ENCODE measurements at regions not wholly inside any gene's neighbourhood (a gene's known extent, or its start where the extent isn't known, plus 50 kb on each side); places are given as distances from the start of the nearest gene placed in this dataset.
"Not testable (repeated sequence)": the region's sequence is repeated elsewhere in the genome, so short reads cannot be mapped to it uniquely, and the experiment has no call there.

GRCh38 chrX:69062493-69062892 lies 102.8 kb downstream of the PJA1 start:
- peaks cover 7% of the 10 kb centered on the region for H3K4me1 ChIP-seq (ENCODE audit: control insufficient read depth, insufficient read depth, low read depth, low read length)
- H2BK5ac ChIP-seq (ENCODE audit: low read depth, low read length, poor library complexity, severe bottlenecking), result no peak overlapping the region
- H3K14ac ChIP-seq (ENCODE audit: low read length in 2 of 2), result no peak overlapping the region
- WGBS, result 80% methylated on average over 4 of the region's 4 CpGs
- no peak overlapping the region for H2AK5ac ChIP-seq (ENCODE audit: low read length, severe bottlenecking)
- no peak overlapping the region for H2BK12ac ChIP-seq (ENCODE audit: low read length in 2 of 2)
- no peaks in the 10 kb centered on the region for H3K36me3 ChIP-seq (ENCODE audit: control insufficient read depth in 1 of 2, insufficient read depth in 2 of 2, low read depth in 1 of 2, low read length in 2 of 2)
- no peak overlapping the region for H4K8ac ChIP-seq (ENCODE audit: low read length)
- H2BK15ac ChIP-seq (ENCODE audit: low read depth, poor library complexity, severe bottlenecking), result no peak overlapping the region
- DNase-seq, result no peak
- H4K91ac ChIP-seq (ENCODE audit: low read length), result no peak overlapping the region
- no peak overlapping the region for H3K4me3 ChIP-seq (ENCODE audit: insufficient read depth in 1 of 2, low read depth in 1 of 2, low read length in 2 of 2)
- H3K79me1 ChIP-seq (replicated peaks; ENCODE audit: low read length, poor library complexity, severe bottlenecking), result no peaks in the 10 kb centered on the region
- no peak overlapping the region for H3K18ac ChIP-seq (ENCODE audit: low read depth in 1 of 2, low read length in 2 of 2)
- H3K23ac ChIP-seq (ENCODE audit: low read length in 2 of 2), result no peak overlapping the region
- peaks cover 0 to 69% of the 10 kb centered on the region in 2 experiments for H3K27me3 ChIP-seq (ENCODE audit: control insufficient read depth in 1 of 2, insufficient read depth in 1 of 2, low read length in 2 of 2)
- H3K9ac ChIP-seq (ENCODE audit: low read length), result no peak overlapping the region
- no peak overlapping the region for H2BK120ac ChIP-seq (ENCODE audit: low read depth, low read length)
- no peak overlapping the region for H3K4me2 ChIP-seq (ENCODE audit: low read length, poor library complexity, severe bottlenecking)
- H3K4ac ChIP-seq (ENCODE audit: low read depth in 1 of 2, low read length in 2 of 2), result no peak overlapping the region
- H3K9me3 ChIP-seq (ENCODE audit: control insufficient read depth, low read length), result peaks cover 14% of the 10 kb centered on the region
- no peak overlapping the region for H2AFZ ChIP-seq (ENCODE audit: low read depth, low read length)
- H3K27ac ChIP-seq (ENCODE audit: low read length, poor library complexity, severe bottlenecking), result no peak overlapping the region

- no peak overlapping the region for H2BK12ac ChIP-seq (ENCODE audit: low read length in 2 of 2)
- H4K91ac ChIP-seq (ENCODE audit: low read length), result no peak overlapping the region
- H2BK15ac ChIP-seq (ENCODE audit: low read depth, poor library complexity, severe bottlenecking), result peak overlapping the region; percentile 26
- no peak overlapping the region for H3K9ac ChIP-seq (ENCODE audit: low read length)
- no peak overlapping the region for H4K8ac ChIP-seq (ENCODE audit: low read length)
- no peak overlapping the region for H3K23ac ChIP-seq (ENCODE audit: low read length in 2 of 2)
- no peaks in the 10 kb centered on the region for H3K79me1 ChIP-seq (replicated peaks; ENCODE audit: low read length, poor library complexity, severe bottlenecking)
- 33% methylated on average over 3 of the region's 6 CpGs for WGBS
- H2BK5ac ChIP-seq (ENCODE audit: low read depth, low read length, poor library complexity, severe bottlenecking), result no peak overlapping the region
- H3K4me3 ChIP-seq (ENCODE audit: insufficient read depth in 1 of 2, low read depth in 1 of 2, low read length in 2 of 2), result no peak overlapping the region
- H3K27ac ChIP-seq (ENCODE audit: low read length, poor library complexity, severe bottlenecking), result no peak overlapping the region
- H3K4me1 ChIP-seq (ENCODE audit: control insufficient read depth, insufficient read depth, low read depth, low read length), result peaks cover 3% of the 10 kb centered on the region
- no peak overlapping the region for H2AK5ac ChIP-seq (ENCODE audit: low read length, severe bottlenecking)
- no peak overlapping the region for H3K4me2 ChIP-seq (ENCODE audit: low read length, poor library complexity, severe bottlenecking)
- no peak overlapping the region for H3K18ac ChIP-seq (ENCODE audit: low read depth in 1 of 2, low read length in 2 of 2)
- no peak overlapping the region for H3K4ac ChIP-seq (ENCODE audit: low read depth in 1 of 2, low read length in 2 of 2)
- no peak overlapping the region for H3K14ac ChIP-seq (ENCODE audit: low read length in 2 of 2)
- peaks cover 17% of the 10 kb centered on the region for H3K9me3 ChIP-seq (ENCODE audit: control insufficient read depth, low read length)
- peaks cover 0 to 55% of the 10 kb centered on the region in 2 experiments for H3K27me3 ChIP-seq (ENCODE audit: control insufficient read depth in 1 of 2, insufficient read depth in 1 of 2, low read length in 2 of 2)
- peak; percentile 31 for DNase-seq
- no peak overlapping the region for H2AFZ ChIP-seq (ENCODE audit: low read depth, low read length)
- no peak overlapping the region for H2BK120ac ChIP-seq (ENCODE audit: low read depth, low read length)
- H3K36me3 ChIP-seq (ENCODE audit: control insufficient read depth in 1 of 2, insufficient read depth in 2 of 2, low read depth in 1 of 2, low read length in 2 of 2), result no peaks in the 10 kb centered on the region
Observed at GRCh38 chrX:69060631-69061408, 104.4 kb downstream of the PJA1 start.

- H2BK15ac ChIP-seq (ENCODE audit: low read depth, poor library complexity, severe bottlenecking), result no peak overlapping the region
- no peak overlapping the region for H3K4me3 ChIP-seq (ENCODE audit: insufficient read depth in 1 of 2, low read depth in 1 of 2, low read length in 2 of 2)
- H3K9ac ChIP-seq (ENCODE audit: low read length), result no peak overlapping the region
- no peak overlapping the region for H2AFZ ChIP-seq (ENCODE audit: low read depth, low read length)
- no peak overlapping the region for H3K23ac ChIP-seq (ENCODE audit: low read length in 2 of 2)
- WGBS, result 96% methylated on average over 3 of the region's 3 CpGs
- H3K79me1 ChIP-seq (replicated peaks; ENCODE audit: low read length, poor library complexity, severe bottlenecking), result no peaks in the 10 kb centered on the region
- H3K18ac ChIP-seq (ENCODE audit: low read depth in 1 of 2, low read length in 2 of 2), result no peak overlapping the region
- H3K4ac ChIP-seq (ENCODE audit: low read depth in 1 of 2, low read length in 2 of 2), result no peak overlapping the region
- DNase-seq, result no peak
- peaks cover 0 to 33% of the 10 kb centered on the region in 2 experiments for H3K27me3 ChIP-seq (ENCODE audit: control insufficient read depth in 1 of 2, insufficient read depth in 1 of 2, low read length in 2 of 2)
- no peak overlapping the region for H2BK12ac ChIP-seq (ENCODE audit: low read length in 2 of 2)
- H3K14ac ChIP-seq (ENCODE audit: low read length in 2 of 2), result no peak overlapping the region
- H2AK5ac ChIP-seq (ENCODE audit: low read length, severe bottlenecking), result no peak overlapping the region
- no peak overlapping the region for H2BK5ac ChIP-seq (ENCODE audit: low read depth, low read length, poor library complexity, severe bottlenecking)
- H3K9me3 ChIP-seq (ENCODE audit: control insufficient read depth, low read length), result peaks cover 22% of the 10 kb centered on the region
- H3K36me3 ChIP-seq (ENCODE audit: control insufficient read depth in 1 of 2, insufficient read depth in 2 of 2, low read depth in 1 of 2, low read length in 2 of 2), result no peaks in the 10 kb centered on the region
- H4K8ac ChIP-seq (ENCODE audit: low read length), result no peak overlapping the region
- no peak overlapping the region for H4K91ac ChIP-seq (ENCODE audit: low read length)
- H3K27ac ChIP-seq (ENCODE audit: low read length, poor library complexity, severe bottlenecking), result no peak overlapping the region
- H3K4me2 ChIP-seq (ENCODE audit: low read length, poor library complexity, severe bottlenecking), result no peak overlapping the region
- no peaks in the 10 kb centered on the region for H3K4me1 ChIP-seq (ENCODE audit: control insufficient read depth, insufficient read depth, low read depth, low read length)
- H2BK120ac ChIP-seq (ENCODE audit: low read depth, low read length), result no peak overlapping the region
Observed at GRCh38 chrX:69055193-69055592, 110.1 kb downstream of the PJA1 start.

GRCh38 chrX:69054497-69054896 lies 110.8 kb downstream of the PJA1 start:
- H3K4ac ChIP-seq (ENCODE audit: low read depth in 1 of 2, low read length in 2 of 2); DNase-seq; H2AK5ac ChIP-seq (ENCODE audit: low read length, severe bottlenecking); H3K9ac ChIP-seq (ENCODE audit: low read length); H3K23ac ChIP-seq (ENCODE audit: low read length in 2 of 2); H3K4me3 ChIP-seq (ENCODE audit: insufficient read depth in 1 of 2, low read depth in 1 of 2, low read length in 2 of 2); H2BK12ac ChIP-seq (ENCODE audit: low read length in 2 of 2); H3K79me1 ChIP-seq (replicated peaks; ENCODE audit: low read length, poor library complexity, severe bottlenecking); H3K27ac ChIP-seq (ENCODE audit: low read length, poor library complexity, severe bottlenecking); H2BK5ac ChIP-seq (ENCODE audit: low read depth, low read length, poor library complexity, severe bottlenecking); H3K4me1 ChIP-seq (ENCODE audit: control insufficient read depth, insufficient read depth, low read depth, low read length); H2BK120ac ChIP-seq (ENCODE audit: low read depth, low read length); H4K91ac ChIP-seq (ENCODE audit: low read length); H3K4me2 ChIP-seq (ENCODE audit: low read length, poor library complexity, severe bottlenecking); H4K8ac ChIP-seq (ENCODE audit: low read length); H2AFZ ChIP-seq (ENCODE audit: low read depth, low read length); H3K18ac ChIP-seq (ENCODE audit: low read depth in 1 of 2, low read length in 2 of 2); H2BK15ac ChIP-seq (ENCODE audit: low read depth, poor library complexity, severe bottlenecking); H3K36me3 ChIP-seq (ENCODE audit: control insufficient read depth in 1 of 2, insufficient read depth in 2 of 2, low read depth in 1 of 2, low read length in 2 of 2); H3K14ac ChIP-seq (ENCODE audit: low read length in 2 of 2): not testable (repeated sequence)
- peaks cover 25% of the 10 kb centered on the region for H3K9me3 ChIP-seq (ENCODE audit: control insufficient read depth, low read length)
- 88% methylated on average over 1 of the region's 3 CpGs for WGBS
- H3K27me3 ChIP-seq (ENCODE audit: control insufficient read depth in 1 of 2, insufficient read depth in 1 of 2, low read length in 2 of 2), result peaks cover 5 to 39% of the 10 kb centered on the region in 2 experiments
